BJ (cell line): ENCODE measurements at regions not wholly inside any gene's neighbourhood (a gene's known extent, or its start where the extent isn't known, plus 50 kb on each side); places are given as distances from the start of the nearest gene placed in this dataset.

Source experiments
- CTCF ChIA-PET: fragments of 350-600 bp; formaldehyde crosslinking; extraction: SDS; loops from one replicate; lab custom pipeline; 2021; ENCODE audit warnings: antibody characterized with exemption, inconsistent platforms; lab: Yijun Ruan, JAX
- POLR2A ChIA-PET: fragments of 300-600 bp; sonication (Branson Sonifier 250); formaldehyde crosslinking; extraction: SDS; loops from one replicate; lab custom pipeline; 2021; ENCODE audit warnings: antibody characterized with exemption; lab: Charles Lee
- DNase-seq: peaks from one replicate; pipeline ENCODE4 v3.0.0-alpha.2; 2011; ENCODE audit warnings: low read depth
- H3K27me3 ChIP-seq: 2 replicates; pipeline ENCODE4 v1.6.0; 2011; ENCODE audit warnings: low read length; ENCODE audit not compliant: control insufficient read depth, insufficient read depth
- H3K36me3 ChIP-seq: 2 replicates; pipeline ENCODE4 v1.5.1; 2011; ENCODE audit warnings: low read length; ENCODE audit not compliant: control insufficient read depth, insufficient read depth
- H3K4me3 ChIP-seq: 2 replicates; pipeline ENCODE4 v1.5.1; 2011; ENCODE audit warnings: low read depth, mild to moderate bottlenecking, control low read depth, low read length
- CTCF ChIP-seq: IDR thresholded peaks from 2 replicates; pipeline ENCODE4 v1.5.1; 2011; ENCODE audit warnings: low read depth, mild to moderate bottlenecking, control low read depth, inconsistent platforms, low read length, moderate library complexity; ENCODE audit not compliant: insufficient read depth

GRCh38 chr3:76362643-76363042 is 577.3 kb upstream of the ZNF717 start:
- DNase-seq, result no peak
- Histone ChIP-seq H3K4me3 (no peak overlapping the region), H3K36me3 (no peaks in the 10 kb centered on the region), H3K27me3 (no peaks in the 10 kb centered on the region)
- TF ChIP-seq CTCF, result no peak
- CTCF ChIA-PET, result no interaction called here
- POLR2A ChIA-PET, result no interaction called here

GRCh38 chr3:76365275-76365674 is 579.9 kb upstream of the ZNF717 start:
- no peaks in the 10 kb centered on the region for H3K36me3 ChIP-seq
- H3K4me3 ChIP-seq, result no peak overlapping the region
- POLR2A ChIA-PET, result no interaction called here
- no peaks in the 10 kb centered on the region for H3K27me3 ChIP-seq
- no peak for TF ChIP-seq CTCF
- DNase-seq, result no peak
- CTCF ChIA-PET, result no interaction called here

DNA sequence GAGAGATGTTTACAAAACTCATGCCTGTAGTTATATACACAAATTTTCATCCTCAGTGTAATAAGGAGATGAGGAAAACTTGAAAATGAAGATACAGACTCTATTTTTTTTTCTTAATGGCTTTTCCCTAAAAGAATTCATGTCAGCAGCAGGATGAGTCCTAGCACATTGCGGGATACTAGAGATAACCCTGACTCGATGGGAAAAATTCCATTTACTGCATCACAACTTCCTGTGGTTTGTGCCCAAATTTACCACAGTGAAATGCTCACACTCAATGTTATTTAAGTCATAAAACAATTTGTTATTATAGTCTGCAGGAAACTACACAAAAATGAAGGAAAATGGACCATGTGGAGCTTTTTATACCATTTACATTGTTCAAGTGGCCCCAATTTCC is 581.9 kb upstream of the ZNF717 start:
- no peak for TF ChIP-seq CTCF
- DNase-seq, result no peak
- H3K27me3 ChIP-seq, result no peaks in the 10 kb centered on the region
- ChIA-PET POLR2A (no interaction called here), CTCF (no interaction called here)
- H3K36me3 ChIP-seq, result no peaks in the 10 kb centered on the region
- H3K4me3 ChIP-seq, result no peak overlapping the region

- ChIA-PET POLR2A (no interaction called here), CTCF (no interaction called here)
- Histone ChIP-seq H3K4me3 (no peak overlapping the region), H3K36me3 (no peaks in the 10 kb centered on the region), H3K27me3 (no peaks in the 10 kb centered on the region)
- no peak for DNase-seq
- no peak for TF ChIP-seq CTCF
These were observed 583.8 kb upstream of the ZNF717 start for GRCh38 chr3:76369170-76369569.

DNA sequence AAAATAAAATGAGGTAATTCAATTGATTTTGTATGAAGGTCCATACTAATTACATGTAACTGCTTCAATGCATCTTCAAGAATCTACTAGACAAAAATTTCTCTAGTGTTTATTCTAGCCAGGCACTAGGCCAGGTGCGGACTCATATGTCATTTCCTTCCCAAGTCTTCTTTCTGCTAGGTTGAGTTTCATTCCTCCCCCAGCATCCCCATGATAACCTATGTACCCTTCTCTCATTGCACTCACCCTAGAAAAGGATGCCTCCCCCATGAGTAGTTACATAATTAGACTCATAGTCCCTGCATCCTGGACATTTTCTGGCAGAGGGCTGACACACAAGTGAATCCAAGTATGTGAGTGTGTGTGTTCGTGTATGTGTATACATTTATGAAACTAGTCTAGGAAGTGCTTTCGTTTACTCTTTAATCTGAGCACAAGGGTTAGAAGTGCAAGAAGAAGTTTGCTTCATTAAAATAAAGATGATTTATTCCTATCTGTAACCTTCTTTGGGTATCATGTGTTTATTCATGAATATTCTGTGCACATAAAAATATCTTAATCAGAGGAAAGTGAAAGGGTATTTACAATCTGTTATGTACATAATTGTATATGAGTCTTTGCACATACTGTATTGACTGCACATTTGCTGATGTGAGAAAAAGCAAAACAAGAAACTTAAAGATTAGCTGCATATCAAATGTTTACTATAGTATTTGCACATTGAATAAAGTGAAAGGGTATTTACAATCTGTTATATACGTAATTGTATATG is 585.6 kb upstream of the ZNF717 start:
- Histone ChIP-seq H3K27me3 (no peaks in the 10 kb centered on the region), H3K4me3 (no peak overlapping the region), H3K36me3 (no peaks in the 10 kb centered on the region)
- ChIA-PET CTCF (no interaction called here), POLR2A (no interaction called here)
- DNase-seq, result no peak
- no peak for TF ChIP-seq CTCF
